NCI-H526 (cell line): ENCODE measurements at regions not wholly inside any gene's neighbourhood (a gene's known extent, or its start where the extent isn't known, plus 50 kb on each side); places are given as distances from the start of the nearest gene placed in this dataset.
"Not testable (repeated sequence)": the region's sequence is repeated elsewhere in the genome, so short reads cannot be mapped to it uniquely, and the experiment has no call there.

Experiments
- DNase-seq, 2 experiments: peaks; one replicate each; lab custom pipeline; 2025; lab: John Stamatoyannopoulos, UW

- DNase-seq, result no peak
Measured at GRCh38 chr1:96187020-96187419, 534.6 kb upstream of the PTBP2 start.

GRCh38 chr1:96191165-96191564, 530.4 kb upstream of the PTBP2 start:
- no peak for DNase-seq

GRCh38 chr1:96206451-96206850, 515.1 kb upstream of the PTBP2 start:
- no peak for DNase-seq

- DNase-seq, result no peak
Measured at GRCh38 chr1:96207936-96208335, 513.6 kb upstream of the PTBP2 start.

- no peak for DNase-seq
Measured at GRCh38 chr1:96208428-96208827, 513.2 kb upstream of the PTBP2 start.

- no peak for DNase-seq
Measured at GRCh38 chr1:96210054-96210453, 511.5 kb upstream of the PTBP2 start.

- no peak for DNase-seq
Measured at GRCh38 chr1:96211202-96211601, 510.4 kb upstream of the PTBP2 start.

- DNase-seq, result no peak
Measured at GRCh38 chr1:96214982-96215381, 506.6 kb upstream of the PTBP2 start.

- no peak for DNase-seq
Measured at GRCh38 chr1:96220651-96221050, 500.9 kb upstream of the PTBP2 start.

GRCh38 chr1:96222701-96223100, 498.9 kb upstream of the PTBP2 start:
- no peak for DNase-seq

GRCh38 chr1:96224229-96224628, 497.4 kb upstream of the PTBP2 start:
- DNase-seq, result not testable (repeated sequence)

GRCh38 chr1:96233422-96233821, 488.2 kb upstream of the PTBP2 start:
- no peak for DNase-seq

GRCh38 chr1:96234299-96234698, 487.3 kb upstream of the PTBP2 start:
- no peak for DNase-seq

GRCh38 chr1:96236156-96236739, 485.3 kb upstream of the PTBP2 start:
- peak; percentile 52 to 64 for DNase-seq

- DNase-seq, result no peak
Measured at GRCh38 chr1:96238426-96238825, 483.2 kb upstream of the PTBP2 start.

- no peak for DNase-seq
Measured at GRCh38 chr1:96240438-96240837, 481.1 kb upstream of the PTBP2 start.

GRCh38 chr1:96253246-96254035, 468.1 kb upstream of the PTBP2 start:
- no peak for DNase-seq

- DNase-seq, result no peak
Measured at GRCh38 chr1:96256130-96256790, 465.3 kb upstream of the PTBP2 start.

GRCh38 chr1:96259399-96259798, 462.2 kb upstream of the PTBP2 start:
- DNase-seq, result no peak

- no peak for DNase-seq
Measured at GRCh38 chr1:96281491-96281890, 440.1 kb upstream of the PTBP2 start.

GRCh38 chr1:96290033-96290432, 431.6 kb upstream of the PTBP2 start:
- DNase-seq, result no peak

- DNase-seq, result no peak
Measured at GRCh38 chr1:96290801-96291200, 430.8 kb upstream of the PTBP2 start.

GRCh38 chr1:96291468-96291867, 430.1 kb upstream of the PTBP2 start:
- DNase-seq, result no peak
